HCT116 (cell line): ENCODE measurements at regions not wholly inside any gene's neighbourhood (a gene's known extent, or its start where the extent isn't known, plus 50 kb on each side); places are given as distances from the start of the nearest gene placed in this dataset.

Experiments
- ATAC-seq: fragments of 200-7000 bp; cut with Tn5 transposase; 2 replicates; pipeline ENCODE4 v1.9.1; 2020; ENCODE audit warnings: mild to moderate bottlenecking, moderate library complexity
- BruUV-seq: library from RNA; stranded (reverse); fragments of 400-500 nt; replicated peaks from 2 replicates; lab custom pipeline; 2021; lab: Mats Ljungman, UMichigan
- CTCF ChIA-PET: fragments of 300-600 bp; sonication (Branson Sonifier 250); formaldehyde crosslinking; loops from one replicate; lab custom pipeline; 2021; ENCODE audit warnings: antibody characterized with exemption; lab: Charles Lee
- POLR2A ChIA-PET: fragments of 300-600, 350-600 bp; sonication (Branson Sonifier 250); formaldehyde crosslinking; loops from one replicate; lab custom pipeline; 2021; ENCODE audit warnings: antibody characterized with exemption; lab: Charles Lee
- RAD21 ChIA-PET, 2 experiments: fragments of 300-600 bp; sonication (Branson Sonifier 250); formaldehyde crosslinking; loops; one replicate each; lab custom pipeline; 2023; ENCODE audit warnings: low total read pairs in 2 of 2; ENCODE audit not compliant: uncharacterized antibody in 2 of 2, unreplicated experiment in 2 of 2, low non-redundant PET in 1 of 2; lab: Charles Lee
- DNase-seq: peaks from one replicate; pipeline ENCODE4 v3.0.0-alpha.2; 2010; ENCODE audit warnings: low read depth, low spot score
- H2AFZ ChIP-seq: fragments of 200-600 bp; shearing (Covaris generic), sonication (generic); 2 replicates; pipeline ENCODE4 v1.6.1; 2017; ENCODE audit warnings: low read depth, mixed run types, mixed read lengths, antibody characterized with exemption, low read length; ENCODE audit not compliant: poor library complexity, severe bottlenecking
- H3K27ac ChIP-seq: 2 replicates; pipeline ENCODE4 v1.5.1; 2012; ENCODE audit warnings: low read depth, low read length
- H3K27me3 ChIP-seq: fragments of 200-600 bp; sonication (generic); 2 replicates; pipeline ENCODE4 v1.6.1; 2016; ENCODE audit warnings: mixed run types, low read length, mixed read lengths; ENCODE audit not compliant: insufficient read depth
- H3K36me3 ChIP-seq, 2 experiments: fragments of 200-500 bp in 1 of 2; fragments of 200-600 bp in 1 of 2; sonication (Bioruptor generic) in 1 of 2; sonication (generic) in 1 of 2; 2 replicates each; pipeline versions ENCODE4 v1.5.1 to v1.6.1; 2014 to 2016; ENCODE audit warnings: low read length in 2 of 2, inconsistent platforms in 1 of 2, mixed read lengths in 1 of 2, mixed run types in 1 of 2; ENCODE audit not compliant: insufficient read depth in 2 of 2, control insufficient read depth in 1 of 2
- H3K4me1 ChIP-seq, 2 experiments: fragments of 200-600 bp in 1 of 2; sonication (generic) in 1 of 2; 2 replicates each; pipeline versions ENCODE4 v1.5.1 to v1.6.1; 2012 to 2017; ENCODE audit warnings: low read length in 2 of 2, inconsistent platforms in 1 of 2, mild to moderate bottlenecking in 1 of 2, mixed read lengths in 1 of 2, mixed run types in 1 of 2, moderate library complexity in 1 of 2; ENCODE audit not compliant: insufficient read depth in 2 of 2, control insufficient read depth in 1 of 2
- H3K4me2 ChIP-seq: fragments of 200-600 bp; sonication (generic); 2 replicates; pipeline ENCODE4 v1.6.1; 2017; ENCODE audit warnings: mixed run types, low read length, mixed read lengths
- H3K4me3 ChIP-seq, 2 experiments: fragments of 200-600 bp in 1 of 2; sonication (generic) in 1 of 2; replicated peaks in 1 of 2; 2 replicates each; pipeline ENCODE4 v1.5.1; 2011 to 2016; ENCODE audit warnings: low read length in 2 of 2, control low read depth in 1 of 2, low read depth in 1 of 2, mild to moderate bottlenecking in 1 of 2, mixed read lengths in 1 of 2, mixed run types in 1 of 2
- H3K79me2 ChIP-seq: fragments of 200-600 bp; sonication (generic); 2 replicates; pipeline ENCODE4 v1.6.1; 2017; ENCODE audit warnings: mild to moderate bottlenecking, mixed run types, low read length, moderate library complexity, mixed read lengths; ENCODE audit not compliant: insufficient read depth
- H3K9ac ChIP-seq: fragments of 200-600 bp; sonication (generic); 2 replicates; pipeline ENCODE4 v1.6.1; 2016; ENCODE audit warnings: low read length, mixed read lengths
- H3K9me2 ChIP-seq: fragments of 200-600 bp; sonication (generic), shearing (Covaris generic); 2 replicates; pipeline ENCODE4 v1.6.1; 2017; ENCODE audit warnings: mixed run types, mild to moderate bottlenecking, moderate library complexity; ENCODE audit not compliant: insufficient read depth
- H3K9me3 ChIP-seq, 2 experiments: fragments of 200-500 bp in 1 of 2; fragments of 200-600 bp in 1 of 2; sonication (Bioruptor generic) in 1 of 2; sonication (generic) in 1 of 2; 2 replicates each; pipeline ENCODE4 v1.6.1; 2014 to 2017; ENCODE audit warnings: low read length in 2 of 2, mixed read lengths in 2 of 2, inconsistent platforms in 1 of 2, low read depth in 1 of 2, mild to moderate bottlenecking in 1 of 2, mixed run types in 1 of 2, moderate library complexity in 1 of 2; ENCODE audit not compliant: control insufficient read depth in 1 of 2, insufficient read depth in 1 of 2
- H4K20me1 ChIP-seq: fragments of 200-600 bp; sonication (generic), shearing (Covaris generic); 2 replicates; pipeline ENCODE4 v1.6.1; 2017; ENCODE audit warnings: mixed run types, mild to moderate bottlenecking, moderate library complexity; ENCODE audit not compliant: insufficient read depth
- CBX3 ChIP-seq: IDR thresholded peaks from 2 replicates; pipeline ENCODE4 v1.6.1; 2012; ENCODE audit warnings: low read depth
- CTCF ChIP-seq, 3 experiments: fragments of 200-600 bp in 1 of 3; sonication (generic) in 1 of 3; IDR thresholded peaks in 2 of 3; conservative IDR thresholded peaks in 1 of 3; 2 replicates each; pipeline ENCODE4 v1.5.1; 2012 to 2017; ENCODE audit warnings: low read depth in 2 of 3, low read length in 2 of 3, antibody characterized with exemption in 1 of 3, borderline replicate concordance in 1 of 3, control low read depth in 1 of 3, mild to moderate bottlenecking in 1 of 3, mixed read lengths in 1 of 3, mixed run types in 1 of 3, moderate library complexity in 1 of 3; ENCODE audit not compliant: insufficient read depth in 1 of 3
- EGR1 ChIP-seq: IDR thresholded peaks from 2 replicates; pipeline ENCODE4 v1.6.1; 2012; ENCODE audit warnings: low read depth
- MAX ChIP-seq: IDR thresholded peaks from 2 replicates; pipeline ENCODE4 v1.6.1; 2012
- REST ChIP-seq: IDR thresholded peaks from 2 replicates; pipeline ENCODE4 v1.6.1; 2012; ENCODE audit warnings: low read depth
- SRF ChIP-seq: IDR thresholded peaks from 2 replicates; pipeline ENCODE4 v1.6.1; 2012; ENCODE audit warnings: low read depth
- TCF7L2 ChIP-seq: IDR thresholded peaks from 2 replicates; pipeline ENCODE4 v1.7.0; 2011; ENCODE audit warnings: borderline replicate concordance, inconsistent platforms; ENCODE audit not compliant: insufficient read depth, insufficient read length; ENCODE audit errors: extremely low read depth
- ZNF274 ChIP-seq: fragments of 200-500 bp; sonication (Bioruptor generic); IDR thresholded peaks from 2 replicates; pipeline ENCODE4 v1.6.1; 2014; ENCODE audit warnings: mild to moderate bottlenecking, low read depth, low read length, inconsistent platforms
- intact Hi-C: fragments of 100-400 bp; cut with micrococcal nuclease; formaldehyde crosslinking; loops from 2 replicates; pipeline ENCODE4 v1.10.0; 2022

- Histone ChIP-seq H3K4me3 (no peak overlapping the region), H4K20me1 (no peaks in the 10 kb centered on the region), H3K4me1 (no peaks in the 10 kb centered on the region), H2AFZ (no peak overlapping the region), H3K9me2 (no peaks in the 10 kb centered on the region), H3K9ac (no peak overlapping the region), H3K9me3 (no peaks in the 10 kb centered on the region), H3K79me2 (no peaks in the 10 kb centered on the region), H3K36me3 (no peaks in the 10 kb centered on the region), H3K27me3 (no peaks in the 10 kb centered on the region), H3K27ac (no peak overlapping the region), H3K4me2 (no peak overlapping the region)
- intact Hi-C loops: no loop called here
- no peak for ATAC-seq
- RAD21 ChIA-PET: no interaction called here
- CTCF ChIA-PET: no interaction called here
- no peak for DNase-seq
- TF ChIP-seq TCF7L2 (no peak), CBX3 (no peak), CTCF (IDR thresholded peaks at IDR 0.05 in 2 of 3, conservative IDR thresholded peaks at IDR 0.05 in 1 of 3; ENCODE audit: borderline replicate concordance in 1 of 3, insufficient read depth in 1 of 3, low read depth in 2 of 3, low read length in 2 of 3) (no peak), REST (no peak), SRF (no peak), MAX (no peak), ZNF274 (no peak), EGR1 (no peak)
- no TSS peak for BruUV-seq
- POLR2A ChIA-PET: no interaction called here
Observed at GRCh38 chr5:53825016-53825415, 264.6 kb downstream of the NDUFS4 start.
